ENCODE measurements at regions not wholly inside any gene's neighbourhood (a gene's known extent, or its start where the extent isn't known, plus 50 kb on each side); places are given as distances from the start of the nearest gene placed in this dataset.
"Not testable (repeated sequence)": the region's sequence is repeated elsewhere in the genome, so short reads cannot be mapped to it uniquely, and the experiment has no call there.

GRCh38 chr1:14366091-14367018 is 232.1 kb upstream of the KAZN start:
- DNase-seq, result no peak

GRCh38 chr1:14367451-14367850 is 231.0 kb upstream of the KAZN start:
- no peak for DNase-seq

- no peak for DNase-seq
Observed at GRCh38 chr1:14369526-14370213, 228.8 kb upstream of the KAZN start.

GRCh38 chr1:14371771-14372497 is 226.6 kb upstream of the KAZN start:
- no peak for DNase-seq

- no peak for DNase-seq
Observed at GRCh38 chr1:14372526-14372925, 226.0 kb upstream of the KAZN start.

GRCh38 chr1:14373081-14373758 is 225.3 kb upstream of the KAZN start:
- no peak for DNase-seq

GRCh38 chr1:14375226-14375625 is 223.3 kb upstream of the KAZN start:
- DNase-seq, result no peak

GRCh38 chr1:14377386-14377785 is 221.1 kb upstream of the KAZN start:
- DNase-seq, result no peak

- DNase-seq, result no peak
Observed at GRCh38 chr1:14380408-14380807, 218.1 kb upstream of the KAZN start.

GRCh38 chr1:14390816-14391215 is 207.7 kb upstream of the KAZN start:
- DNase-seq, result no peak

GRCh38 chr1:14392161-14392858 is 206.2 kb upstream of the KAZN start:
- no peak for DNase-seq

GRCh38 chr1:14392859-14393365 is 205.6 kb upstream of the KAZN start:
- DNase-seq, result no peak

- no peak for DNase-seq
Observed at GRCh38 chr1:14396100-14396499, 202.4 kb upstream of the KAZN start.

- DNase-seq, result no peak
Observed at GRCh38 chr1:14403961-14404645, 194.4 kb upstream of the KAZN start.

- no peak for DNase-seq
Observed at GRCh38 chr1:14404862-14405301, 193.6 kb upstream of the KAZN start.

GRCh38 chr1:14412235-14412634 is 186.2 kb upstream of the KAZN start:
- DNase-seq, result no peak

- no peak for DNase-seq
Observed at GRCh38 chr1:14413819-14414490, 184.5 kb upstream of the KAZN start.

GRCh38 chr1:14415396-14415795 is 183.1 kb upstream of the KAZN start:
- no peak for DNase-seq

- DNase-seq, result not testable (repeated sequence)
Observed at GRCh38 chr1:14419778-14420218, 178.7 kb upstream of the KAZN start.

GRCh38 chr1:14420686-14421085 is 177.8 kb upstream of the KAZN start:
- DNase-seq, result no peak
